ENCODE measurements at regions not wholly inside any gene's neighbourhood (a gene's known extent, or its start where the extent isn't known, plus 50 kb on each side); places are given as distances from the start of the nearest gene placed in this dataset.
"Not testable (repeated sequence)": the region's sequence is repeated elsewhere in the genome, so short reads cannot be mapped to it uniquely, and the experiment has no call there.

- peaks cover 13% of the 10 kb centered on the region for H3K27me3 Mint-ChIP-seq
- H3K4me1 Mint-ChIP-seq = no peaks in the 10 kb centered on the region
- peaks cover 1% of the 10 kb centered on the region for H3K9me3 Mint-ChIP-seq
- DNase-seq (ENCODE audit: low spot score in 2 of 2) = no peak
- H3K36me3 Mint-ChIP-seq = no peaks in the 10 kb centered on the region
- no peak for ATAC-seq (ENCODE audit: low read depth)
- H3K27ac Mint-ChIP-seq = no peak overlapping the region
- H3K4me3 Mint-ChIP-seq = no peak overlapping the region
Measured at GRCh38 chr5:115751176-115751575, 65.3 kb downstream of the CDO1 start.

GRCh38 chr5:115749016-115749415 lies 67.4 kb downstream of the CDO1 start:
- Mint-ChIP-seq H3K9me3 (peaks cover 5% of the 10 kb centered on the region), H3K4me1 (no peaks in the 10 kb centered on the region), H3K27me3 (peaks cover 10% of the 10 kb centered on the region), H3K27ac (no peak overlapping the region), H3K36me3 (peaks cover 2% of the 10 kb centered on the region), H3K4me3 (no peak overlapping the region)
- ATAC-seq (ENCODE audit: low read depth) = no peak
- no peak for DNase-seq (ENCODE audit: low spot score in 2 of 2)

GRCh38 chr5:115739245-115739644 lies 77.2 kb downstream of the CDO1 start:
- not testable (repeated sequence) for DNase-seq (ENCODE audit: low spot score in 2 of 2); H3K27ac Mint-ChIP-seq; H3K36me3 Mint-ChIP-seq; ATAC-seq (ENCODE audit: low read depth); H3K4me3 Mint-ChIP-seq; H3K27me3 Mint-ChIP-seq; H3K4me1 Mint-ChIP-seq
- peaks cover 11% of the 10 kb centered on the region for H3K9me3 Mint-ChIP-seq

GRCh38 chr5:115738830-115739229 lies 77.6 kb downstream of the CDO1 start:
- no peak overlapping the region for H3K27ac Mint-ChIP-seq
- DNase-seq (ENCODE audit: low spot score in 2 of 2) (no peak), ATAC-seq (ENCODE audit: low read depth) (no peak)
- H3K36me3 Mint-ChIP-seq = peaks cover 6% of the 10 kb centered on the region
- peaks cover 10% of the 10 kb centered on the region for H3K9me3 Mint-ChIP-seq
- H3K4me1 Mint-ChIP-seq = peaks cover 3% of the 10 kb centered on the region
- H3K4me3 Mint-ChIP-seq = no peak overlapping the region
- peaks cover 9% of the 10 kb centered on the region for H3K27me3 Mint-ChIP-seq

- Mint-ChIP-seq H3K4me1 (peaks cover 5% of the 10 kb centered on the region), H3K36me3 (peaks cover 3% of the 10 kb centered on the region), H3K27me3 (peaks cover 9% of the 10 kb centered on the region), H3K9me3 (peaks cover 4% of the 10 kb centered on the region), H3K27ac (no peak overlapping the region), H3K4me3 (no peak overlapping the region)
- ATAC-seq (ENCODE audit: low read depth) = no peak
- no peak for DNase-seq (ENCODE audit: low spot score in 2 of 2)
Measured at GRCh38 chr5:115737452-115737851, 79.0 kb downstream of the CDO1 start.

GRCh38 chr5:115736690-115737005 lies 79.8 kb downstream of the CDO1 start:
- no peak for ATAC-seq (ENCODE audit: low read depth)
- no peak overlapping the region for H3K27ac Mint-ChIP-seq
- peaks cover 2% of the 10 kb centered on the region for H3K9me3 Mint-ChIP-seq
- peaks cover 9% of the 10 kb centered on the region for H3K27me3 Mint-ChIP-seq
- peaks cover 5% of the 10 kb centered on the region for H3K4me1 Mint-ChIP-seq
- peaks cover 3% of the 10 kb centered on the region for H3K36me3 Mint-ChIP-seq
- DNase-seq (ENCODE audit: low spot score in 2 of 2) = no peak
- H3K4me3 Mint-ChIP-seq = no peak overlapping the region

- peaks cover 9% of the 10 kb centered on the region for H3K27me3 Mint-ChIP-seq
- no peak for DNase-seq (ENCODE audit: low spot score in 2 of 2)
- peaks cover 5% of the 10 kb centered on the region for H3K4me1 Mint-ChIP-seq
- H3K36me3 Mint-ChIP-seq = peaks cover 3% of the 10 kb centered on the region
- no peak overlapping the region for H3K4me3 Mint-ChIP-seq
- no peak overlapping the region for H3K27ac Mint-ChIP-seq
- no peak for ATAC-seq (ENCODE audit: low read depth)
- peaks cover 2% of the 10 kb centered on the region for H3K9me3 Mint-ChIP-seq
Measured at GRCh38 chr5:115736004-115736689, 80.3 kb downstream of the CDO1 start.

- Mint-ChIP-seq H3K36me3 (peaks cover 3% of the 10 kb centered on the region), H3K27ac (no peak overlapping the region), H3K4me3 (no peak overlapping the region), H3K4me1 (peaks cover 5% of the 10 kb centered on the region), H3K9me3 (peaks cover 2% of the 10 kb centered on the region), H3K27me3 (peaks cover 9% of the 10 kb centered on the region)
- no peak for DNase-seq (ENCODE audit: low spot score in 2 of 2)
- ATAC-seq (ENCODE audit: low read depth) = no peak
Measured at GRCh38 chr5:115735108-115735998, 81.1 kb downstream of the CDO1 start.

GRCh38 chr5:115733607-115734006 lies 82.9 kb downstream of the CDO1 start:
- Mint-ChIP-seq H3K4me3 (no peak overlapping the region), H3K27ac (no peak overlapping the region), H3K4me1 (peaks cover 5% of the 10 kb centered on the region), H3K36me3 (peaks cover 3% of the 10 kb centered on the region), H3K27me3 (peaks cover 9% of the 10 kb centered on the region), H3K9me3 (peaks cover 2% of the 10 kb centered on the region)
- ATAC-seq (ENCODE audit: low read depth) (peak; percentile 22), DNase-seq (ENCODE audit: low spot score in 2 of 2) (no peak)

- Mint-ChIP-seq H3K36me3 (no peaks in the 10 kb centered on the region), H3K27ac (no peak overlapping the region), H3K4me1 (peaks cover 5% of the 10 kb centered on the region), H3K4me3 (no peak overlapping the region), H3K9me3 (no peaks in the 10 kb centered on the region), H3K27me3 (peaks cover 7% of the 10 kb centered on the region)
- no peak for DNase-seq (ENCODE audit: low spot score in 2 of 2)
- no peak for ATAC-seq (ENCODE audit: low read depth)
Measured at GRCh38 chr5:115732026-115732425, 84.4 kb downstream of the CDO1 start.

GRCh38 chr5:115725522-115725921 lies 90.9 kb downstream of the CDO1 start:
- no peaks in the 10 kb centered on the region for H3K4me1 Mint-ChIP-seq
- no peak overlapping the region for H3K4me3 Mint-ChIP-seq
- H3K27ac Mint-ChIP-seq = no peak overlapping the region
- ATAC-seq (ENCODE audit: low read depth) (no peak), DNase-seq (ENCODE audit: low spot score in 2 of 2) (no peak)
- peaks cover 12% of the 10 kb centered on the region for H3K27me3 Mint-ChIP-seq
- peaks cover 2% of the 10 kb centered on the region for H3K9me3 Mint-ChIP-seq
- no peaks in the 10 kb centered on the region for H3K36me3 Mint-ChIP-seq

GRCh38 chr5:115723220-115723619 lies 93.2 kb downstream of the CDO1 start:
- Mint-ChIP-seq H3K36me3 (no peaks in the 10 kb centered on the region), H3K27ac (no peak overlapping the region), H3K27me3 (peaks cover 12% of the 10 kb centered on the region), H3K4me3 (no peak overlapping the region), H3K4me1 (no peaks in the 10 kb centered on the region), H3K9me3 (peaks cover 2% of the 10 kb centered on the region)
- DNase-seq (ENCODE audit: low spot score in 2 of 2) = no peak
- ATAC-seq (ENCODE audit: low read depth) = no peak

GRCh38 chr5:115720888-115721287 lies 95.1 kb upstream of the TMED7 start:
- H3K4me1 Mint-ChIP-seq = no peaks in the 10 kb centered on the region

GRCh38 chr5:115718927-115719326 lies 93.1 kb upstream of the TMED7 start:
- Mint-ChIP-seq H3K4me1 (no peaks in the 10 kb centered on the region), H3K36me3 (no peaks in the 10 kb centered on the region), H3K4me3 (no peak overlapping the region), H3K27me3 (peaks cover 9% of the 10 kb centered on the region), H3K9me3 (peaks cover 2% of the 10 kb centered on the region), H3K27ac (no peak overlapping the region)
- no peak for ATAC-seq (ENCODE audit: low read depth)
- no peak for DNase-seq (ENCODE audit: low spot score in 2 of 2)

More at GRCh38 chr5:115720888-115721287, 95.1 kb upstream of the TMED7 start:
- no peak for ATAC-seq (ENCODE audit: low read depth)
- no peak for DNase-seq (ENCODE audit: low spot score in 2 of 2)
- H3K9me3 Mint-ChIP-seq = peaks cover 2% of the 10 kb centered on the region
- H3K27ac Mint-ChIP-seq = no peak overlapping the region
- peaks cover 12% of the 10 kb centered on the region for H3K27me3 Mint-ChIP-seq
- H3K36me3 Mint-ChIP-seq = no peaks in the 10 kb centered on the region
- no peak overlapping the region for H3K4me3 Mint-ChIP-seq
